ENCODE measurements at regions not wholly inside any gene's neighbourhood (a gene's known extent, or its start where the extent isn't known, plus 50 kb on each side); places are given as distances from the start of the nearest gene placed in this dataset.
A peak's percentile ranks its signal among the peaks of the same experiment; 100 is the strongest.
"Not testable (repeated sequence)": the region's sequence is repeated elsewhere in the genome, so short reads cannot be mapped to it uniquely, and the experiment has no call there.

GRCh38 chr10:18735711-18736110, 76.5 kb downstream of the ARL5B start:
- DNase-seq = no peak

- DNase-seq = no peak
These were observed 78.0 kb downstream of the ARL5B start for GRCh38 chr10:18737236-18737635.

- no peak for DNase-seq
These were observed 78.6 kb downstream of the ARL5B start for GRCh38 chr10:18737841-18738240.

- no peak for DNase-seq
These were observed 79.6 kb downstream of the ARL5B start for GRCh38 chr10:18738835-18739234.

GRCh38 chr10:18743926-18744325, 84.7 kb downstream of the ARL5B start:
- no peak for DNase-seq

GRCh38 chr10:18753312-18753895, 94.2 kb downstream of the ARL5B start:
- no peak for DNase-seq

- DNase-seq = no peak
These were observed 100.3 kb downstream of the ARL5B start for GRCh38 chr10:18759575-18759974.

GRCh38 chr10:18760836-18761235, 101.6 kb downstream of the ARL5B start:
- DNase-seq = no peak

GRCh38 chr10:18767981-18768380, 108.8 kb downstream of the ARL5B start:
- DNase-seq = no peak

- no peak for DNase-seq
These were observed 113.9 kb downstream of the ARL5B start for GRCh38 chr10:18773180-18773579.

- no peak for DNase-seq
These were observed 118.0 kb downstream of the ARL5B start for GRCh38 chr10:18777258-18777657.

GRCh38 chr10:18786478-18786877, 127.2 kb downstream of the ARL5B start:
- DNase-seq = no peak

- DNase-seq = no peak
These were observed 134.7 kb downstream of the ARL5B start for GRCh38 chr10:18793951-18794350.

- no peak for DNase-seq
These were observed 136.3 kb downstream of the ARL5B start for GRCh38 chr10:18795549-18795948.

GRCh38 chr10:18797286-18797685, 138.1 kb downstream of the ARL5B start:
- no peak for DNase-seq

- no peak for DNase-seq
These were observed 162.9 kb downstream of the ARL5B start for GRCh38 chr10:18822156-18822555.

GRCh38 chr10:18829259-18829658, 170.0 kb downstream of the ARL5B start:
- DNase-seq = no peak

GRCh38 chr10:18830277-18830676, 171.0 kb downstream of the ARL5B start:
- DNase-seq = no peak

- not testable (repeated sequence) for DNase-seq
These were observed 192.0 kb upstream of the MALRD1 start for GRCh38 chr10:18856623-18857022.

- DNase-seq = no peak
These were observed 188.9 kb upstream of the MALRD1 start for GRCh38 chr10:18859659-18860058.

GRCh38 chr10:18860186-18860585, 188.4 kb upstream of the MALRD1 start:
- DNase-seq = no peak

GRCh38 chr10:18860631-18861240, 187.9 kb upstream of the MALRD1 start:
- peak in 1 of 56 donors; percentile 1 for DNase-seq

GRCh38 chr10:18861382-18861781, 187.2 kb upstream of the MALRD1 start:
- no peak for DNase-seq

- DNase-seq = no peak
These were observed 181.7 kb upstream of the MALRD1 start for GRCh38 chr10:18866852-18867251.

Data from amygdala (tissue), 56 donors.